Colon (tissue), 2 donors: ENCODE measurements at regions not wholly inside any gene's neighbourhood (a gene's known extent, or its start where the extent isn't known, plus 50 kb on each side); places are given as distances from the start of the nearest gene placed in this dataset.

ENCODE experiments used
- FAIRE-seq: peaks from 2 replicates; lab custom pipeline; 2012; peaks lifted over from hg19 to GRCh38; lab: Jason Lieb, UNC
- donor health status: control.
- donor health status: control.

DNA sequence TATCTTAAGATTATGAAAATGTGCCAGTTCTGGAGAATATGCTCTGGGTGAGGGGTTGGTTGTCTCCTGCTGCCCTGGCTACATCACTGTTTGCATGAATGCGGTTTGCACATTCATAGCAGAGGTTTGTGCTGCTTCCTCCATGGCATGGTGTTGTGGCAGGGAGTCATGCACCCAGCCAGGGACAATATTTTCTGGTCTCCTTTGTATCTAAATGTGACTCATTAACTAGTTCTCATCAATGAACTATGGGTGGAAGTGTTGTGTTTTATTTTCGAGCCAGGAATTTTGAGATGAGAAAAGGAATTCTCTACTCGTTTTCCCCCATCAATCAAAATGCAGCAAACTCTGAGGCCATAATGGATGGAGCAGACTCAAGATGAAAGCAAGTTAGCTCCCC, 527.3 kb downstream of the SNAPC1 start:
- no peak for FAIRE-seq

DNA sequence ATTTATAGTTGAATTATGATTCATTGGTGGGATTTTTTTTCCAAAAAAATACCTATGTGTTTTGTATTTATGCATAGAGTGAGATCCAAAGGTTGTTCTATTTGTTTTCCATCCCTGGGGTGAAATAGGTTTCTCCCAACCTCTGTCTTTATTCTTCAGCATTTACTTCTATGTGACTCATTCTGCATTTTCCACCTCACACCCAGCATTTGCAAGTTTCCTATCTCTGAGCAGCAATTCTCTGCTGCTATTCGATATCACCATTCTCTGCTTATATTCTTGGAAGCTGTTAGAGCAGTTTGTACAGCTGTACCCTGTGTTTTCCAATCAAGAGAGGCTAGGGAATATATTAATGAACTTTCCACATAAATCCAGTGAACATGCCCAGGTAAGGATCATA, 538.9 kb downstream of the SNAPC1 start:
- FAIRE-seq = no peak

DNA sequence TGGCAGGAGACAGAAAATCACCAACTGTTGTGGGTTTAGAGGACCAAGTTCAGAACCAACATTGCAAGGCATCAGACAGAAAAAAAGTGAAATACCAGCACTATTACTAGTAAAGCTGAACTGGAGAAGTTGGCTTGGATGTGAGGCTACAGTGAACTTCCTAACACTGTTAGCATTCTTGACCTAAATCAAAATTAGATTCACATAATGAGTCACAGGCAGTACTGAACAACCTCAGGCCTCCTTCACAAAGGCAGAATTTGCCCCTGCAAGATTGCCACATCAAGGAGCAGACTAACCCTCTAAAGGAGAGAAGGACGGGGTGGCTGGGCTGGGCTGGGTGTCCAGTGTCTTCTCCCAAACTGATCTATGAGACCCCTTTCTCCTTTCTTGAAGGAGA, 539.7 kb downstream of the SNAPC1 start:
- no peak for FAIRE-seq

DNA sequence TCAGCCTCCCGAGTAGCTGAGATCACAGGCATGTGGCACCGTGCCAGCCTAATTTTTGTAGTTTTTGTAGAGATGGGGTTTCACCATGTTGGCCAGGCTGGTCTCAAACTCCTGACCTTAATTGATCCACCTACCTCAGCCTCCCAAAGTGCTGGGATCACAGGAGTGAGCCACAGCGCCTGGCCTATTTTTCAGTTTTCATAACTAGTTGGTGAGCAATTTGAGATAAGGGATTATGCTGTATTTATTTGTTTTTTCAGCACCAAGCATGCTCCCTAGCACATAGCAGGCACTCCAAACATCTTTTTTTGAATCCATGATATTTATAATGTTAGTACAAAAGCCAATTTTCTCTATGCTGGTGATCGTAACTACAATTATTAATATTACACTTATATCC, 541.2 kb downstream of the SNAPC1 start:
- FAIRE-seq = no peak

DNA sequence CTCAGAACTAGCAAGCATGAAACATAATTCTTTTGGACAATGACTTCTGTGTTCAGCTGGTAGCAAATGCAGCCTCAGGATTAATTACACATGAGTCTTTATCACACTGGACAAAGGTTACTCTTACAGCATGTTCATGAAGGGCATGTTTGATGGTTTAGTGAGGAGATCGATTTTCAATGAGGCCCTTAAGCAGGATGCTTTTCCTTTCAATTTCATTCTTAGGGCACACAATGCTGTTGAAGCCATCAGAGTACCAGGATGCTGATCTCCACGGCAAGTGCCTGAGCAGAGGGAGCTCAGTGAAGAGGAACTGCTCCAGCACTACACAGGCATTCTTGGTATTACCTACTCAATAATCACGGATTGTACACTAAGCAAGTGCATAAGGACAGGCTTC, 542.0 kb downstream of the SNAPC1 start:
- FAIRE-seq = no peak

DNA sequence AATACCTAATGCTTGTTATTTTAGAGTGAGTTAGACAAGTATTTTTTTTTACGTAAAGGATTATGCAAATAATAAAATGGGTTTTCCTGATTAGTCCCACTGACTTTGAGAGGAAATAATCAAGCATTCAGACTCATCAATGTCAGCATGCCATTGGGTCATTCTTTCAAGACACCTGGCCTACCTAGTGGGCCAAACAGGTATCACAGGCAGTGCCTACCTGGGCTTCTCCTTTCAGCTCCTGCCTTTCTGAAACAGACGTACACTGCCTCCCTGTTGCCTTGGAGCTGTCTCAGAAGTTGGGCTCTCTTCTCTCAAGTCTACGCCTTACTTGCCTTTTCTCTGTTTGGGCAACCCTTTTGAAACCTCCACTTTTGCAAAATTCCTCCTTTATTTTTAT, 545.6 kb downstream of the SNAPC1 start:
- no peak for FAIRE-seq

DNA sequence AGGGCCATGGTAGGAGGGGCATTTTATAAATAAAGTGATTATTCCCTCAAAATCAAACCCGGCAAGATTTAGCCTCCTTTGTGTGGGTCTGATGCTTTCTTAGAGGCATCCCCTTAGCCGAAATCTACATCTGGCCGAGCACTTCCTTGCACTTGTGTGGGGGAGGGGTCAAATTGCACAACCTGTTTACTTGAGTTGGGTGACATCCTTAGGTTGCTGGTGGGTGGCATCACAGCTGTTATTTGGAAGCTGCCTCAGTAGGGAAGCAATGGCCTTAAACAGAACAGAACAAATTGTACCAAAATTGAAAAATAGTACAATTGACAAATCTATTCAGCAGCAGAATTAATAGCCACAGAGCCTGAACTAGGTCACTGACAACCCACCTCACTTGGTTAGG, 546.1 kb downstream of the SNAPC1 start:
- FAIRE-seq = no peak

DNA sequence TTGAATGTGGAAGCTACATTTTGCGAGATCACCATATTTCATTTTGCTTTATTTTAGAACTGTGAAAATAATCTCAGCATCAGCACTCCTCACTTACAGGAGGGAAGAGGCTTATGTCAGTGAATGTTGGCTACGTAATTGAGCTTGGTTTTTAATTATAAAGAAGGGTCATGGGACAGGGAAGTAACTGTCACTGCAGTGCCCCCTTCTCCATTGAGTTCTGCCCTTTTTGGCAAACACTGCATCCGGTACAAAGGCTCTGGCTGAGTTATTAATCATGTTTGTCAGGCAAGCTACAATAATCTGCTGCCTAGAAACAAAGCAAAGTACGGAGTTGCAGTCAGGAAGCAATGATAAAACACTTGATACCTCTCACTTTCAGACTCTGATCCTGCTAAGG, 546.7 kb downstream of the SNAPC1 start:
- FAIRE-seq = no peak

DNA sequence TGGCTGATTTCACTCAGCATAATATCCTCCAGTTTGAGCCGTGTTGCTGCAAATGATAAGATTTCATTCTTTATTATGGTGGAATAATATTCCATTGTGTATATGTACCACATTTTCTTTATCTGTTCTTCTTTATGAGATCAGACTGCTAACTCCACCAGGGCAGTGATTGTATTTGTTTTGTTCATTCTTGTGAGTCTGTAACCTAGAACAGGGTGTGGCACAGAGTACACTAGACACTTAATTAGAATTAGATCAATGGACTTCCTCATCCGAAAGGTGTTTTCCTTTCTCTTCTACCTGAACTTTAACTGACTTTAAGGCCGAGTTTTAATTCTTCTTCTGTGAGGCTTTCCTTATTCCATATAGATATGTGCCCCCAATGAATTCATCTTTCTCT, 551.0 kb downstream of the SNAPC1 start:
- no peak for FAIRE-seq

DNA sequence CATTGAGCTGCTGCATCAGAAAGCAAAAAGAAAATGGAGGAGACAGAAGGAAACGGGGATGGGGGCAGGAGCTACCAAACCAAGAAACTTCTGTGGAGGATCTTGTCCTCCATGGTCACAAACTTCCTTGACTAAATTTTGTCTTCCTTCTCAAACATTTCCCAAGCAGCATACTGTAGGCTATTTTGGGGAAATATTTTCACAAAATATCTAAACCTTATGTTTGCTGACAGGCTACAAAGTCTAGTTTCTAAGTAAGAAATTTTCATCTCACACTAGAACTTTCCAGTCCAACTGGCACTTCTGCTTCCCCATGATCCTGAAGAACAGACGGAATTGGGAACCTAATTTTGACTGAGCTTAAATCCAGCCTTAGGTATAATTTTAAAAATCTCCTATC, 552.0 kb downstream of the SNAPC1 start:
- FAIRE-seq = no peak

DNA sequence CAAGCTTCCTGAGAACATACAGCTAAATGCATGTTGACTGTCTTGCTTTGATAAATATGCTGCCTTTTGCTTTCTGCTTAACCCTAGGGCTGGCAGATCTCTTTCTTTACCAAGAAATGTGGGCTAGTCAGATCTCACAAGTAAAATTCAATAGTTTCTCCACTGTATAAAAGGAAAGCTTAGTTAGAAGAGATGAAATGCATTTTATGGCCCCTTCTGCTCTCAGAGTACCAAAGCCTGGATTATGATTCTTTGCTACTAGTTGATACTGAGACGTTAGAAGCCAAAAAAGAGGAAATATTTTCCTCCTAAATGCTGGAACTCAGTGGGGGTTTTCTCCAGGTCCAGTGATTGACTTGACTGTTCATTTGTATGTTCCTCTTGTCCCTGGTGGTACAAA, 552.7 kb downstream of the SNAPC1 start:
- FAIRE-seq = no peak

DNA sequence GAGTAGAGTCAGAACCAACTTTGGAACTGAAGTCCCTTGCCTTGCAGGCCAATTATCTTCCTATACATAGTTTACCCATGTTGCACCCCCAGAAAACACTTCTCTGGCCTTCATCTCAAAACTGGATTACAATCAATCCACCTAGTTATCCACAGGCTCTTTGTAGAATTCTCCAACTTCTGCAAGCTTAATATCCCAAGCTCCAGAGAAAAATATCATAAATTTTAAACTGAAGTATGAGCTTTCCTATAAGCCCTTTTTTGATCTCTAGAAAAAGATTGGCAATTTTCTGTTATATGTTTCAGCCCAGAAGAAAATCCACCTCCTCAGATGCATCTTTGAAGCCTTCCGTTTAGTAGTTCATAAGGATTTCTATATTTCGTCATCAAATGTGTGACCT, 553.4 kb downstream of the SNAPC1 start:
- no peak for FAIRE-seq

DNA sequence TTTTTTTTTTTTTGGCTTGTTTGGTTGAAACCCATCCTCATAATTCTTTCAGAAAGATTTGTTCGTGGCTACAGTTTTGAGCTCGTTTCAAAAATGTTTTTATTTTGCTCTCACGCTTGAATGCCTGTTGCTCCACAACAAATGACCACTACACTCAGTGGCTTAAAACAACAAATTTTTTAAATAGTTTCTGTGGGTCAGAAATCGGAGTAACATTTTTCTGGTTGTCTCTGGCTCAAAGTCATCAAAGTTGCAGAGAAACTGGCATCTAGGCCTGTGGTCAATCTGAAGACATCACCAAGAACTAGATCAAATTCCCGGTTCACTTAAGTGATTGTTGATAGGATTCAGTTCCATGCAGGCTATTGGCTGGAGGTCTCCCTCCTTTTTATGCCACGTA, 560.0 kb downstream of the SNAPC1 start:
- no peak for FAIRE-seq

DNA sequence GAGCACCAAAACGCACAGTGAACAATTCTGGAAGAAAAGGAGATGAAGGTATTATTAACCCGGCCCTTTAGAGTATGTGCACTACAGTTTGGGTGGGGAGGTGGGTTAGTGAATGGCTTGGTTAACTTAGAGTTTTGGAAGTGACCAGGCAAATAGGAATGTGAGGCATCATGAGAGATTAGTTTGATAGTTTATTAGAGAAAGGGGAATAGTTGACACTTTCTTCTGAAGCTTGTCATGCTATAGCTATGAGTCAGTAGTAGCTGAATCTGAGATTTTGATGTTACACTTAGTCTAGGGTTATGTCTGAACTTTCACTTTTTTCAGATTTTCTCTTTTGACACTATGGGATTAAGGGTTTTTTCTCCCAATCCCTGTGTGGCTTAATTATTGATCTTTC, 567.2 kb downstream of the SNAPC1 start:
- no peak for FAIRE-seq

DNA sequence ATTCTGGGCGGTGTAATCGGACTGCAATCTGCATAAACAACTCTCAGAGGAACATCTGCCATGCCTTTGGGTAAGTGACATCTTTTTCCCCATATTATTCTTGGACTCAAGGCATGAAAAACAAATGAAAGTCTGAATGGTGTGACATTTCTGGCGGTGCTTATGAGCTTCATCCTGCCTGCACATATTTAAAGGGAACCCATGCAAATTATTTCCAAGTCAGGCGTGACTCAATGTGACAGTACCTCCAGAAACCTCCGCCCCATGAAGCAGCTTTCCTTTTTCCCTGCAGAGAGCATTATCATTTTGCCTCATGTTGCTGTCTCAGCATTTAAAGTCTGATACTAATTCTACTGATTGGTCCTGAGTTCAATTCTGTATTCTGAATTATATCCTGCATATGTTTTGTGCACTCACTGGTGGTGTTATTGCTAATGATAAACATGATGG, 585.4 kb downstream of the SNAPC1 start:
- no peak for FAIRE-seq

DNA sequence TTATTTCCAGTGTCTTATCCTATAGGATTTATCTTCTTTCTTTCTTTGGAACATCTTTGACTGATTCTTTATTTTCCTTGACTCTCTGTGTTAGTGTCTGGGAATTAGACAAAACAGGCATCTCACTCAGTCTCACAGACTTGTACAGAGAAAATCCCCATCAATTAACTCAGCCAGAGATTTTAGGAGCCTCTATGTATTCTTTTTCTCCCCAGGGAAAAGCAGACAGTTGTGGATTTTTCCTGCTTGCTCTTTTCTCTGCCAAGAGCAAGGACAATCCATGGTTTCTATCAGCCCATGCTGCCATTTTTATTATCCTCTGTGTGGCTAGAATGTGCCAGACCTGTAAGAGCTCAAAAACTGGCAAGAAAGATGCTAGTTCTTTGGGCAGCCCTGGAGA, 595.1 kb downstream of the SNAPC1 start:
- FAIRE-seq = no peak

DNA sequence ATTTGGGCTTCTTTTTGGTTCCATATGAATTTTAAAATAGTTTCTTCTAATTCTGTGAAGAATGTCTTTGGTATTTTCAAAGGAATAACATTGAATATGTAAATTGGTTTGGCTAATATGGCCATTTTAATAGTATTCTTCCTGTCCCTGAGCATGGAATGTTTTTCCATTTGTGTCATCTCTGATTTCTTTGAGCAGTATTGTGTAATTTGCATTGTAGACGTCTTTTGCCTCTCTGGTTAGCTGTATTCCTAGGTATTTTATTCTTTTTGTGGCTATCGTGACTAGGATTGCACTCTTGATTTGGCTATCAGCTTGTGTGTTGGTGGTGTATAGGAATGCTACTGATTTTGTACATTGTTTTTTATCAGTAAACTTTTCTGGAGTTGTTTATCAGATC, 601.9 kb downstream of the SNAPC1 start:
- FAIRE-seq = no peak

DNA sequence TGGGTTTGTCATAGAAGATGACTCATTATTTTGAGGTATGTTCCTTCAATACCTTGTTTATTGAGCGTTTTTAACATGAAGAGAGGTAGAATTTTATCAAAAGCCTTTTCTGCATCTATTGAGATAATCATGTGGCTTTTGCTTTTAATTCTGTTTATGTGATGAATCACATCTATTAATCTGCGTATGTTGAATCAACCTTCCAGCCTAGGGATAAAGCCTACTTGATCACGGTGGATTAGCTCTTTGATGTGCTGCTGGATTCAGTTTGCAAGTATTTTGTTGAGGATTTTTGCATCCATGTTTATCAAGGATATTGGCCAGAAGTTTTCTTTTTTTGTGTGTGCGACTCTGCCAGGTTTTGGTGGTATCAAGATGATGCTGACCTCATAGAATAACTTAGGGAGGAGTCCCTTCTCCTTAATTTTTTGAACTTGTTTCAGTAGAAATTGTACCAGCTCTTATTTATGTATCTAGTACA, 602.6 kb downstream of the SNAPC1 start:
- no peak for FAIRE-seq

DNA sequence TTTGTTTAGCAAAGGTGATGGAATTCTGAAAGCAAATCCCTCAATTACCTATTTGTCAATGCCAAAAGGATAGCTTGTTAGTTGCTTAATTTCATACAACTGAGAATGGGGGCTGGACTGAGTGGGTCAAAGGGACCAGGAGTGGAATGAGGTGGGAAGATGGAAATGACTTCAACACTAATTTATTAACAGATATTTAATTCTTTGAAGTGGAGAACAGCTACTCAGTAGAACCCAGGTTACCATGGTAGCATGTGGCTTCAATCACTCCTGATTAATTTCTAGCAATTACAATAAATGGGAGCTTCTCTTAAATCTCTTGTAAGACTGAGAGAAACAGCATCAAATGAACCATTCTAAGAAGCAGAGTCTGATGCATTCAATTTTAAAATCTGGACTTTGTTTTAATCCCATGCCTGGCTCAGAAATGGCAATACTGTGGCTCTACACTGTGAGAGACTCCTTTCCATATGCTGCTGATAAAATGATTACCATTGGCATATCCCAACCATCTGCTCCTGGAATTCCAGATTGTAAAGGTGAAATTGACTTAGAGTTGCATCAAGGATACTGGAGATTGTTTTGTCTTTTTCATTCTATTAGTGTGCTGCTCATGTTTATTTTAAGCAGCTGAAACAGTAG, 607.8 kb downstream of the SNAPC1 start:
- FAIRE-seq = no peak

DNA sequence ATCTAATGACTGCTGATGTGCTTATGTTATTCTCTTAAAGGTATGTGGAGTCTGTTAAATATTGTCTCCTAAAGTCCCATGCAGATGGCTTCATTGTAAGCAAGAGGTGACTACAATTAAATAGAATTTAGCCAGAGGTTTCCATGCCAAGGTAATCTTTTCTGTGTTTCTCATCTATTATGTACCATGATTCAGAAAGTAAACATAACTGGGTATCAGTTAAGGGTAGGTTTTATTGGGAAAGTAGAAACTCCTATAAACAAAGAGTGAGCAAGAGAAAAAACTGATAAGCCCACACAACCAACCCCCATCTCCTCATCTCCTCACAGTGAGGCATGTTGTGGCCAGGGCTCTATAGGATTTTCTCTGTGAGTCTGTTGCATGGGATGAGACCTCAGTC, 611.7 kb downstream of the SNAPC1 start:
- no peak for FAIRE-seq

DNA sequence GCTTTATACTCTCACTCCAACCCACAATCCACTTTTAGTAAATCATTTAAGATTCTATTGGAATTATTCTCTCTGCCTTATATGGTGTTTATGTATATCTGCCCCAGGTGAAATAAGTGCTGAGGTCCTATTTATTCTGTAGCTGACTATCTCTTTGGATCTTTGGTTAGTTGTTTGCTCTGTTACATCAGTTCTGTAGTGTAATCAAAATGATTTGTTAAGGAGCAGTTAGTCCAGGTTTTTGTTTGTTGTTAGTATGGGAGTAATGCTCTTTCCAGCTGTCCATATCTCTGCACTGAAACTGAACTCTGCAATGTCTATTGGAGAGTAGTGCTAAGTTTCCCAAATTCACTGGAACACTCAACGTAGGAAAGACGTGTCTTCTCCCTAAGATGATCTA, 615.8 kb downstream of the SNAPC1 start:
- no peak for FAIRE-seq

DNA sequence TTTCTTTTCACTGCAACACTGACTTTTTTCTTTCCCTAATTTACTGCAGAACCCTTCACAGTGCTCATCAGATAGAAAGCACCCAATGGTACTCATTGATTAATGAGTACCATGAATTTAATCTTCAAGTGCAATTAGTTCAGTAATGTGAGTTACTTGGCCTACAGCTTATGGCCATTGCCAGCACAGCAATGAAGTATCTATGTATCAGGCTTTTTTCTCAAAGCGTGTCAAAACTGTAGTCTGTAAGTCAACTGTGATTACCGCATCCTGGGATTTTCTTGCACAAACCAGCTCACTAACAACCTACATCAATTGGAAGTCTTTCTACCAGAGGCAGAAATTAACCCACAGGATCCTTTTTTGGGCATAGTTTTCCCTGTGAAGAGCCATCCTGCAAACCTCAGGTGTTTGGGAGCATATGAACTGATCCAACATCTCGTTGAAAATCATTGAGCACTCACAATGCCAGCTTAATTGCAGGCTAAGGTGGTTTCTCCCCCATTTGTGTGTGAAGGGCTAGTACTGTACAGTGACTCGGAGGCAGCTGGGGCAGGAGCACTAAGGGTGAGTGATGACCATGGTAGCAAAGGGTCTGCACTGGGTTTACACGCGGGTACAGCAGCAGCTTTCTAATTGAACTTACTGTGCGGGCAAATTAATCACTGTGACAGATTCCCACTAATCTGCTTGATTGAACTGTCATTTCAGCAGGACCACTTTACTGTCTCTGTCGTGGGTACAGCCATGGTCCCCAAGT, 619.3 kb downstream of the SNAPC1 start:
- FAIRE-seq = no peak

DNA sequence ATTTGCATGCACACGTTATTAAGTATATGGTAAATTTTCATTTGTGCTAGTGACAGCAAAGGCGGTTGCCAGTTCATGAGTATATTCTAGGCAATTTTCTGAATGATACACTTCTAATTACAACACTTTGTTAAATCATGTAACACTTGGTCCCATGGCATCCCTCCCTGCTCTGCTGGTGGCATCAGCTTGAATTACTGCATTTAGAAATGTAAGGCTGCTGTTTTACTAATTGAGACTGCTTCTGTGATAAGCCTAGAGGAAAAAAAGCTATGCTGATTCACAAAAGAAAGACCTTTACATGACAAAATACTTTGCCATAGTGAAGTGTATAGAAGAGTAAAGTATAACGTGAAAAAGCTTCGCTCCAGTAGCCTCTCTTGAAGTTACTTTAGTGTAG, 636.1 kb downstream of the KCNH5 start:
- no peak for FAIRE-seq
